GM23338 (cell line): ENCODE measurements at regions not wholly inside any gene's neighbourhood (a gene's known extent, or its start where the extent isn't known, plus 50 kb on each side); places are given as distances from the start of the nearest gene placed in this dataset.

Experiments
- ATAC-seq: fragments of 200-7000 bp; cut with Tn5 transposase; 3 replicates; pipeline ENCODE4 v1.9.1; 2020
- DNase-seq: peaks from one replicate; pipeline ENCODE4 v3.0.0-alpha.2; 2015; ENCODE audit warnings: low spot score
- H2AFZ ChIP-seq: fragments of 200-600 bp; sonication (generic); 2 replicates; pipeline ENCODE4 v1.8.0; 2016; ENCODE audit warnings: antibody characterized with exemption, mild to moderate bottlenecking, moderate library complexity
- H3F3A ChIP-seq: fragments of 200-600 bp; sonication (generic); replicated peaks from 2 replicates; pipeline ENCODE4 v1.8.0; 2017; ENCODE audit warnings: antibody characterized with exemption, mixed run types, low read depth
- H3K27ac ChIP-seq: fragments of 200-600 bp; sonication (generic); 2 replicates; pipeline ENCODE4 v1.6.1; 2016; ENCODE audit warnings: low read depth
- H3K27me3 ChIP-seq: fragments of 200-600 bp; sonication (generic); 2 replicates; pipeline ENCODE4 v1.8.0; 2016; ENCODE audit warnings: mild to moderate bottlenecking, mixed run types, moderate library complexity; ENCODE audit not compliant: insufficient read depth
- H3K36me3 ChIP-seq: fragments of 200-600 bp; sonication (generic); 2 replicates; pipeline ENCODE4 v1.8.0; 2016; ENCODE audit warnings: mild to moderate bottlenecking; ENCODE audit not compliant: insufficient read depth
- H3K4me1 ChIP-seq: fragments of 200-600 bp; sonication (generic); 2 replicates; pipeline ENCODE4 v1.8.0; 2016; ENCODE audit warnings: mild to moderate bottlenecking, moderate library complexity; ENCODE audit not compliant: insufficient read depth
- H3K4me2 ChIP-seq: fragments of 200-600 bp; sonication (generic); 2 replicates; pipeline ENCODE4 v1.7.1; 2017; ENCODE audit warnings: mixed run types
- H3K4me3 ChIP-seq: fragments of 200-600 bp; sonication (generic); 2 replicates; pipeline ENCODE4 v1.6.1; 2016; ENCODE audit warnings: mixed run types
- H3K79me2 ChIP-seq: fragments of 200-600 bp; sonication (generic); replicated peaks from 2 replicates; pipeline ENCODE4 v1.8.0; 2017; ENCODE audit warnings: mild to moderate bottlenecking; ENCODE audit not compliant: insufficient read depth
- H3K9me2 ChIP-seq: fragments of 200-600 bp; sonication (generic); 2 replicates; pipeline ENCODE4 v1.8.0; 2017; ENCODE audit not compliant: insufficient read depth
- H4K20me1 ChIP-seq: fragments of 200-600 bp; sonication (generic); replicated peaks from 2 replicates; pipeline ENCODE4 v1.8.0; 2017; ENCODE audit warnings: mild to moderate bottlenecking; ENCODE audit not compliant: insufficient read depth
- H3K27ac Mint-ChIP-seq: 2 replicates; pipeline ENCODE4 v1.8.0; 2020; ENCODE audit warnings: inconsistent platforms, mild to moderate bottlenecking, moderate library complexity, mixed read lengths
- H3K27me3 Mint-ChIP-seq: 3 replicates; pipeline ENCODE4 v1.8.0; 2022; ENCODE audit warnings: low read depth, mild to moderate bottlenecking, moderate library complexity, mixed read lengths, inconsistent platforms; ENCODE audit not compliant: insufficient read depth, poor library complexity
- H3K36me3 Mint-ChIP-seq: 3 replicates; pipeline ENCODE4 v1.8.0; 2021; ENCODE audit warnings: low read depth, mild to moderate bottlenecking, inconsistent platforms, moderate library complexity, mixed read lengths
- H3K4me1 Mint-ChIP-seq: 3 replicates; pipeline ENCODE4 v1.8.0; 2020; ENCODE audit warnings: mild to moderate bottlenecking, inconsistent platforms, mixed read lengths
- H3K4me3 Mint-ChIP-seq: 3 replicates; pipeline ENCODE4 v1.8.0; 2021; ENCODE audit warnings: moderate library complexity, mild to moderate bottlenecking, inconsistent platforms, mixed read lengths
- H3K9me3 Mint-ChIP-seq: 3 replicates; pipeline ENCODE4 v1.8.0; 2020; ENCODE audit warnings: moderate library complexity, mild to moderate bottlenecking, inconsistent platforms, mixed read lengths
- CREB1 ChIP-seq: fragments of 250-450 bp; sonication (Bioruptor Pico); IDR thresholded peaks from 2 replicates; pipeline ENCODE4 v1.5.0; 2020; ENCODE audit warnings: low read depth, mild to moderate bottlenecking, moderate library complexity
- EZH2 ChIP-seq: fragments of 200-600 bp; sonication (generic); IDR thresholded peaks from one replicate; pipeline ENCODE4 v1.8.0; 2017; ENCODE audit warnings: antibody characterized with exemption, mild to moderate bottlenecking, low read depth; ENCODE audit not compliant: unreplicated experiment
- EZH2phosphoT487 ChIP-seq: fragments of 200-600 bp; sonication (generic); IDR thresholded peaks from one replicate; pipeline ENCODE4 v1.8.1; 2018; ENCODE audit warnings: antibody characterized with exemption; ENCODE audit not compliant: unreplicated experiment
- POLR2AphosphoS5 ChIP-seq: IDR thresholded peaks from 2 replicates; pipeline ENCODE4 v1.6.1; 2016; ENCODE audit warnings: antibody characterized with exemption, low read depth
- STAT1 ChIP-seq: IDR thresholded peaks from one replicate; pipeline ENCODE4 v1.6.1; 2016; ENCODE audit warnings: antibody characterized with exemption; ENCODE audit not compliant: unreplicated experiment
- ZNF114 ChIP-seq: fragments of 250-450 bp; sonication (Bioruptor Pico); IDR thresholded peaks from 2 replicates; pipeline ENCODE4 v1.5.0; 2020; ENCODE audit warnings: mild to moderate bottlenecking, moderate library complexity
- ZNF331 ChIP-seq: fragments of 250-450 bp; sonication (Bioruptor Pico); IDR thresholded peaks from 2 replicates; pipeline ENCODE4 v1.5.0; 2020; ENCODE audit warnings: low read depth, mild to moderate bottlenecking, moderate library complexity
- TF ChIP-seq, protein P1 (sequence below), 2 experiments: fragments of 200-600 bp in 1 of 2; sonication (generic) in 1 of 2; conservative IDR thresholded peaks; 2 replicates each; pipeline versions ENCODE4 v1.5.1 to v1.6.1; 2016 to 2017; ENCODE audit warnings: antibody characterized with exemption in 2 of 2, low read depth in 2 of 2, mild to moderate bottlenecking in 2 of 2, moderate library complexity in 1 of 2
- TF ChIP-seq, protein P2 (sequence below): IDR thresholded peaks from one replicate; pipeline ENCODE4 v1.6.1; 2018; ENCODE audit warnings: antibody characterized with exemption; ENCODE audit not compliant: unreplicated experiment
- TF ChIP-seq, protein P3 (sequence below): fragments of 250-450 bp; sonication (Bioruptor Pico); IDR thresholded peaks from 2 replicates; pipeline ENCODE4 v1.5.0; 2020; ENCODE audit warnings: mild to moderate bottlenecking, moderate library complexity

DNA sequence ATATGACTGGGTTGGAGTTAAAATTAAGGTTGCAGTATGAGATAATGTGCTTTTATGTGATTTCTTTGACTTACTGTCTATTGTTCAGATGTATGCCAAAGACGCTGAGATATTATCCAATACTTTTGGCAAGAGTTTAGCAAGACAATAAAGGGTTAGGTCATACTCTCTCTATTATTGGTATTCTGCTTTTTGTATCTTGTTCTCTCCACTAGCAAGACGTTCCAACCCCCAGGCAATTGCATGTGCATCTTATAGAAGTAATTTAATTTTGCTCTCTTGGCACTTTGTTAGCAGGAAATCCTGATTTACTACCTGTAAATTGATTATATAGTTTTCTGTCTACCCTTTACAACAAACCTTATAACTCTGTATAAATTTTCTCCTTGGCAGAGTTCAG is 1093.6 kb downstream of the CDH9 start:
- peaks cover 10% of the 10 kb centered on the region for H3K4me1 Mint-ChIP-seq
- ATAC-seq = no peak
- TF ChIP-seq CREB1 (CRISPR knock-in tag) = no peak
- no peak for TF ChIP-seq ZNF331 (CRISPR knock-in tag)
- no peak for TF ChIP-seq EZH2
- TF ChIP-seq ZNF114 (CRISPR knock-in tag) = no peak
- TF ChIP-seq EZH2phosphoT487 = no peak
- no peak for TF ChIP-seq POLR2AphosphoS5
- H4K20me1 ChIP-seq = no peaks in the 10 kb centered on the region
- no peak overlapping the region for H3K27ac Mint-ChIP-seq
- no peaks in the 10 kb centered on the region for H3K27me3 Mint-ChIP-seq
- no peaks in the 10 kb centered on the region for H3K36me3 Mint-ChIP-seq
- no peaks in the 10 kb centered on the region for H3K27me3 ChIP-seq
- H3K9me2 ChIP-seq = no peaks in the 10 kb centered on the region
- DNase-seq = no peak
- H3K4me2 ChIP-seq = no peak overlapping the region
- no peaks in the 10 kb centered on the region for H3K9me3 Mint-ChIP-seq
- H3K36me3 ChIP-seq = no peaks in the 10 kb centered on the region
- H3K4me1 ChIP-seq = peaks cover 11% of the 10 kb centered on the region; the same call in 1 of the 2 replicates
- no peaks in the 10 kb centered on the region for H3F3A ChIP-seq
- no peak overlapping the region for H3K27ac ChIP-seq
- no peak overlapping the region for H2AFZ ChIP-seq
- H3K4me3 Mint-ChIP-seq = no peak overlapping the region
- H3K79me2 ChIP-seq = no peaks in the 10 kb centered on the region
- no peak overlapping the region for H3K4me3 ChIP-seq

DNA sequence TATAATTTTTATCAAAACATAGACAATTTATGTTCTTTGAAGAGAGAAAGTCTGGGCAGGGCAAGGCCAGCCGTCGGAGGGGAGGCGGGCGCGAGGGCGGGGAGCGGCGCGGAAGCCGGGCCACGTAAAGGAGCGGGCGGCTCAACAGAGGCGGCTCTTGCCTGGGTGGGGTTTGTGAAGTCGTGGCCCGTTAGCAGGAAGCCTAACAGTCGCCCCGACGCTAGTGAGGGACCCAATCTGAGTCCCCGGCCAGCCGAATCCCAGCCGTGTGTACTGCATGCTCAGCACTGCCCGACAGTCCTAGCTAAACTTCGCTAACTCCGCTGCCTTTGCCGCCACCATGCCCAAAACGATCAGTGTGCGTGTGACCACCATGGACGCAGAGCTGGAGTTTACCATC is 1129.2 kb downstream of the CDH9 start:
- H3K27ac ChIP-seq = no peak overlapping the region
- H3K27ac Mint-ChIP-seq = no peak overlapping the region
- no peaks in the 10 kb centered on the region for H3K79me2 ChIP-seq

More for the DNA sequence above, 1129.2 kb downstream of the CDH9 start:
- Mint-ChIP-seq H3K27me3 (peaks cover 3% of the 10 kb centered on the region), H3K4me3 (no peak overlapping the region), H3K36me3 (no peaks in the 10 kb centered on the region), H3K9me3 (no peaks in the 10 kb centered on the region; the same call in 2 of the 3 replicates), H3K4me1 (no peaks in the 10 kb centered on the region)
- H3K4me1 ChIP-seq = no peaks in the 10 kb centered on the region
- H3K36me3 ChIP-seq = no peaks in the 10 kb centered on the region
- H3K4me3 ChIP-seq = no peak overlapping the region
- H4K20me1 ChIP-seq = no peaks in the 10 kb centered on the region
- no peak overlapping the region for H2AFZ ChIP-seq
- no peak for TF ChIP-seq CREB1 (CRISPR knock-in tag)
- TF ChIP-seq, protein P1, sequence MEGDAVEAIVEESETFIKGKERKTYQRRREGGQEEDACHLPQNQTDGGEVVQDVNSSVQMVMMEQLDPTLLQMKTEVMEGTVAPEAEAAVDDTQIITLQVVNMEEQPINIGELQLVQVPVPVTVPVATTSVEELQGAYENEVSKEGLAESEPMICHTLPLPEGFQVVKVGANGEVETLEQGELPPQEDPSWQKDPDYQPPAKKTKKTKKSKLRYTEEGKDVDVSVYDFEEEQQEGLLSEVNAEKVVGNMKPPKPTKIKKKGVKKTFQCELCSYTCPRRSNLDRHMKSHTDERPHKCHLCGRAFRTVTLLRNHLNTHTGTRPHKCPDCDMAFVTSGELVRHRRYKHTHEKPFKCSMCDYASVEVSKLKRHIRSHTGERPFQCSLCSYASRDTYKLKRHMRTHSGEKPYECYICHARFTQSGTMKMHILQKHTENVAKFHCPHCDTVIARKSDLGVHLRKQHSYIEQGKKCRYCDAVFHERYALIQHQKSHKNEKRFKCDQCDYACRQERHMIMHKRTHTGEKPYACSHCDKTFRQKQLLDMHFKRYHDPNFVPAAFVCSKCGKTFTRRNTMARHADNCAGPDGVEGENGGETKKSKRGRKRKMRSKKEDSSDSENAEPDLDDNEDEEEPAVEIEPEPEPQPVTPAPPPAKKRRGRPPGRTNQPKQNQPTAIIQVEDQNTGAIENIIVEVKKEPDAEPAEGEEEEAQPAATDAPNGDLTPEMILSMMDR (conservative IDR thresholded peaks at IDR 0.05; ENCODE audit: low read depth in 2 of 2) = no peak
- TF ChIP-seq EZH2 = no peak
- TF ChIP-seq, protein P2, sequence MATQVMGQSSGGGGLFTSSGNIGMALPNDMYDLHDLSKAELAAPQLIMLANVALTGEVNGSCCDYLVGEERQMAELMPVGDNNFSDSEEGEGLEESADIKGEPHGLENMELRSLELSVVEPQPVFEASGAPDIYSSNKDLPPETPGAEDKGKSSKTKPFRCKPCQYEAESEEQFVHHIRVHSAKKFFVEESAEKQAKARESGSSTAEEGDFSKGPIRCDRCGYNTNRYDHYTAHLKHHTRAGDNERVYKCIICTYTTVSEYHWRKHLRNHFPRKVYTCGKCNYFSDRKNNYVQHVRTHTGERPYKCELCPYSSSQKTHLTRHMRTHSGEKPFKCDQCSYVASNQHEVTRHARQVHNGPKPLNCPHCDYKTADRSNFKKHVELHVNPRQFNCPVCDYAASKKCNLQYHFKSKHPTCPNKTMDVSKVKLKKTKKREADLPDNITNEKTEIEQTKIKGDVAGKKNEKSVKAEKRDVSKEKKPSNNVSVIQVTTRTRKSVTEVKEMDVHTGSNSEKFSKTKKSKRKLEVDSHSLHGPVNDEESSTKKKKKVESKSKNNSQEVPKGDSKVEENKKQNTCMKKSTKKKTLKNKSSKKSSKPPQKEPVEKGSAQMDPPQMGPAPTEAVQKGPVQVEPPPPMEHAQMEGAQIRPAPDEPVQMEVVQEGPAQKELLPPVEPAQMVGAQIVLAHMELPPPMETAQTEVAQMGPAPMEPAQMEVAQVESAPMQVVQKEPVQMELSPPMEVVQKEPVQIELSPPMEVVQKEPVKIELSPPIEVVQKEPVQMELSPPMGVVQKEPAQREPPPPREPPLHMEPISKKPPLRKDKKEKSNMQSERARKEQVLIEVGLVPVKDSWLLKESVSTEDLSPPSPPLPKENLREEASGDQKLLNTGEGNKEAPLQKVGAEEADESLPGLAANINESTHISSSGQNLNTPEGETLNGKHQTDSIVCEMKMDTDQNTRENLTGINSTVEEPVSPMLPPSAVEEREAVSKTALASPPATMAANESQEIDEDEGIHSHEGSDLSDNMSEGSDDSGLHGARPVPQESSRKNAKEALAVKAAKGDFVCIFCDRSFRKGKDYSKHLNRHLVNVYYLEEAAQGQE = no peak
- no peak for TF ChIP-seq STAT1
- TF ChIP-seq ZNF114 (CRISPR knock-in tag) = no peak
- TF ChIP-seq, protein P3, sequence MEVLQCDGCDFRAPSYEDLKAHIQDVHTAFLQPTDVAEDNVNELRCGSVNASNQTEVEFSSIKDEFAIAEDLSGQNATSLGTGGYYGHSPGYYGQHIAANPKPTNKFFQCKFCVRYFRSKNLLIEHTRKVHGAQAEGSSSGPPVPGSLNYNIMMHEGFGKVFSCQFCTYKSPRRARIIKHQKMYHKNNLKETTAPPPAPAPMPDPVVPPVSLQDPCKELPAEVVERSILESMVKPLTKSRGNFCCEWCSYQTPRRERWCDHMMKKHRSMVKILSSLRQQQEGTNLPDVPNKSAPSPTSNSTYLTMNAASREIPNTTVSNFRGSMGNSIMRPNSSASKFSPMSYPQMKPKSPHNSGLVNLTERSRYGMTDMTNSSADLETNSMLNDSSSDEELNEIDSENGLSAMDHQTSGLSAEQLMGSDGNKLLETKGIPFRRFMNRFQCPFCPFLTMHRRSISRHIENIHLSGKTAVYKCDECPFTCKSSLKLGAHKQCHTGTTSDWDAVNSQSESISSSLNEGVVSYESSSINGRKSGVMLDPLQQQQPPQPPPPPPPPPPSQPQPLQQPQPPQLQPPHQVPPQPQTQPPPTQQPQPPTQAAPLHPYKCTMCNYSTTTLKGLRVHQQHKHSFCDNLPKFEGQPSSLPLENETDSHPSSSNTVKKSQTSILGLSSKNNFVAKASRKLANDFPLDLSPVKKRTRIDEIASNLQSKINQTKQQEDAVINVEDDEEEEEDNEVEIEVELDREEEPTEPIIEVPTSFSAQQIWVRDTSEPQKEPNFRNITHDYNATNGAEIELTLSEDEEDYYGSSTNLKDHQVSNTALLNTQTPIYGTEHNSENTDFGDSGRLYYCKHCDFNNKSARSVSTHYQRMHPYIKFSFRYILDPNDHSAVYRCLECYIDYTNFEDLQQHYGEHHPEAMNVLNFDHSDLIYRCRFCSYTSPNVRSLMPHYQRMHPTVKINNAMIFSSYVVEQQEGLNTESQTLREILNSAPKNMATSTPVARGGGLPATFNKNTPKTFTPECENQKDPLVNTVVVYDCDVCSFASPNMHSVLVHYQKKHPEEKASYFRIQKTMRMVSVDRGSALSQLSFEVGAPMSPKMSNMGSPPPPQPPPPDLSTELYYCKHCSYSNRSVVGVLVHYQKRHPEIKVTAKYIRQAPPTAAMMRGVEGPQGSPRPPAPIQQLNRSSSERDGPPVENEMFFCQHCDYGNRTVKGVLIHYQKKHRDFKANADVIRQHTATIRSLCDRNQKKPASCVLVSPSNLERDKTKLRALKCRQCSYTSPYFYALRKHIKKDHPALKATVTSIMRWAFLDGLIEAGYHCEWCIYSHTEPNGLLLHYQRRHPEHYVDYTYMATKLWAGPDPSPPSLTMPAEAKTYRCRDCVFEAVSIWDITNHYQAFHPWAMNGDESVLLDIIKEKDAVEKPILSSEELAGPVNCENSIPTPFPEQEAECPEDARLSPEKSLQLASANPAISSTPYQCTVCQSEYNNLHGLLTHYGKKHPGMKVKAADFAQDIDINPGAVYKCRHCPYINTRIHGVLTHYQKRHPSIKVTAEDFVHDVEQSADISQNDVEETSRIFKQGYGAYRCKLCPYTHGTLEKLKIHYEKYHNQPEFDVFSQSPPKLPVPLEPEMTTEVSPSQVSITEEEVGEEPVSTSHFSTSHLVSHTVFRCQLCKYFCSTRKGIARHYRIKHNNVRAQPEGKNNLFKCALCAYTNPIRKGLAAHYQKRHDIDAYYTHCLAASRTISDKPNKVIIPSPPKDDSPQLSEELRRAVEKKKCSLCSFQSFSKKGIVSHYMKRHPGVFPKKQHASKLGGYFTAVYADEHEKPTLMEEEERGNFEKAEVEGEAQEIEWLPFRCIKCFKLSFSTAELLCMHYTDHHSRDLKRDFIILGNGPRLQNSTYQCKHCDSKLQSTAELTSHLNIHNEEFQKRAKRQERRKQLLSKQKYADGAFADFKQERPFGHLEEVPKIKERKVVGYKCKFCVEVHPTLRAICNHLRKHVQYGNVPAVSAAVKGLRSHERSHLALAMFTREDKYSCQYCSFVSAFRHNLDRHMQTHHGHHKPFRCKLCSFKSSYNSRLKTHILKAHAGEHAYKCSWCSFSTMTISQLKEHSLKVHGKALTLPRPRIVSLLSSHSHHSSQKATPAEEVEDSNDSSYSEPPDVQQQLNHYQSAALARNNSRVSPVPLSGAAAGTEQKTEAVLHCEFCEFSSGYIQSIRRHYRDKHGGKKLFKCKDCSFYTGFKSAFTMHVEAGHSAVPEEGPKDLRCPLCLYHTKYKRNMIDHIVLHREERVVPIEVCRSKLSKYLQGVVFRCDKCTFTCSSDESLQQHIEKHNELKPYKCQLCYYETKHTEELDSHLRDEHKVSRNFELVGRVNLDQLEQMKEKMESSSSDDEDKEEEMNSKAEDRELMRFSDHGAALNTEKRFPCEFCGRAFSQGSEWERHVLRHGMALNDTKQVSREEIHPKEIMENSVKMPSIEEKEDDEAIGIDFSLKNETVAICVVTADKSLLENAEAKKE (CRISPR knock-in tag) = no peak
- H3F3A ChIP-seq = no peaks in the 10 kb centered on the region
- H3K4me2 ChIP-seq = no peak overlapping the region
- ATAC-seq (no peak), DNase-seq (no peak)
- no peaks in the 10 kb centered on the region for H3K9me2 ChIP-seq
- no peaks in the 10 kb centered on the region for H3K27me3 ChIP-seq
